HG03139 (cell line): ENCODE measurements at regions not wholly inside any gene's neighbourhood (a gene's known extent, or its start where the extent isn't known, plus 50 kb on each side); places are given as distances from the start of the nearest gene placed in this dataset.

ENCODE experiments used
- ATAC-seq: cut with Tn5 transposase; IDR thresholded peaks from one replicate; pipeline ENCODE4 v1.9.1; 2021; ENCODE audit not compliant: unreplicated experiment

DNA sequence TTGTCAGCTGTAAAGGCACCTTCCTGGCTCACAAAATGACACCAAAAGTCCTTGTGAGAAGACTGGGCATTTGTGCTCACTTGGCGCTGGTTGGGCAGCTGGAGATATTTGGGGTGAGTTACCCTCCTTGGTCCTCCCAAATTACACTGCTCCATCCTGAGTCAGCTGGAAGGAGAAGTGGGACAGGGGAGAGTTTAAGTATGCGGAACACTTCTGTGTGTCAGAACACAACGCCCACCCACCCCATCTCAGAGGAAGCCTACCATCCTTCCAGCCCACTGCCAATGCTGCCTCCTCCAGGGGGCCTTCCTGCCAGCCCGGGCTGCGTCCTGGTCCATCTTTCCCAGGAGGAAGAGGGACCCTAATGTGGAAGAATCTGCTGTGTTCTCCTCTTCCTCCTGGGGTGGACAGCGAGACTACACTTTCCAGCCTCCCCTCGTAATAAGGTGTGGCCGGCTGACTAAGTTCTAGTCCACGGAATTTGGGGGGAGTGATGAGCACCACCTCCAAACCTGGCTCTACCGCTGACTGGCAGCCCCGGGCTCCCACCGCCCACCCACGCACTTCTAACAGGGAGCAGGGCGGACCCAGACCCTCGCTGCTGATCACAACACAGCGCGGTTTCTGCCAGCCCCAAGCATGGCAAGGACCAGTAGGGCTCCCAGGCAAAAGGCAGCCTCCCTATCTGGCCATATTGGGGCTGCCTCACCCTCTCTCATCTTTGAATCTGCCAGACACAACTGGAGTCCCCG is 265.0 kb downstream of the XXYLT1 start:
- no peak for ATAC-seq

GRCh38 chr3:195007151-195007550 is 263.8 kb downstream of the XXYLT1 start:
- ATAC-seq: no peak

- ATAC-seq: no peak
Measured at GRCh38 chr3:195007766-195008165, 263.2 kb downstream of the XXYLT1 start.

DNA sequence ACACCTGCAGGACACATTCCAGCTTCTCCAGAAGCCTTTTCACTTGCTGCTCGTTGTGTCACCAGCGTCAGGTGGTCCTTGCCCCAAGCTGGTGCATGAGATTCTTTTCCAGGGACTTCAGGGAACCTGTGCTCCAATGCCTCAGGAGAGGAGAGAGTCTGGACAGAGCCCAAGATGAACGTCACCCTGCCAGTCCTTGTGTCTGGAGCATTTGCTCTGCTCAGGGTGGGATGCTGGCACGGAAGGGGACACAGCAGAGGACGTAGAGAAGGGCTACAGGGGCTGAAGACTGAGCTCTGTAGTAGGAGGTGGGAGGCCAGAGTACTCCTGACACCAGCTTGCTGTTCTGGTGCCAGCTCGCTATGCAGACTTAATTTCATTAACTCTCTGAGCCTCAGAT is 262.1 kb downstream of the XXYLT1 start:
- ATAC-seq: no peak

DNA sequence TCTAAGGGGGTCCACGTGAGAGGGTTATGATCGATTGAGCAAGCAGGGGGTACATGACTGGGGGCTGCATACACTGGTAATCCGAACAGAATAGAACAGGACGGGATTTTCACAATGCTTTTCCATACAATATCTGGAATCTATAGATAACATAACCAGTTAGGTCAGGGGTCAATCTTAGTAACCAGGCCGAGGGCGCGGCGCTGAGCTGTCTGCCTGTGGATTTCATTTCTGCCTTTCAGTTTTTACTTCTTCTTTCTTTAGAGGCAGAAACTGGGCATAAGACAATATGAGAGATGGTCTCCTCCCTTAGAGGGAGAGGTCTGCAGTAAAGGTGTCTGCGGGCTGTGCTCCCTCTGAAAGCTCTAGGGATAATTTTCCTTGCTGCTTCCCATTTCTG is 261.3 kb downstream of the XXYLT1 start:
- no peak for ATAC-seq

DNA sequence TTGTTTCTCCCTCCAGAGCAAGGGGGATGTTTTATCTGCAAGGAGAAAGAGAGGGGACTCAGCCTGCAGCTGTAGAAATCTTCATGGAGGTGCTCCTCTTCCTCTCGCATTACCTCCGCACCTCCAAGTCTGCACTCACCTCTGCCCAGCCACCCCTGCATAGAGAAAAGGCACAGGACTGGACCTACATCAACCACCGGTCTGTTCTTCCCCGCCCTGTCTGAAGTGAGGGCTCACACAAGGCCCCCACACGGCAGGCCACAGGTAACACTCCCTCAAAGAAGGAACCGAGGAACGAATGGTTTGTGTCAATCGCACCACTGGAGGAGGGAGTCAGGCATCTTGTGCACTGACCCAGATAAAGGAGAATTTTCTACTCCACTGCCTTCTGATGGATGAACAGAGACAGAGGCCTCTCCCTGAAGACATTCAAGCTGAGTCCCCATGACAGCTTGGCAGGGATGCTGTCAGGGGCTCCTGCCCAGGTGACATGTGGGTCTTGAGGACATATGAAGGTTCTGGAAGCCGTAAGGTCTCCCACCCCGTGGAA is 260.3 kb downstream of the XXYLT1 start:
- ATAC-seq: no peak

DNA sequence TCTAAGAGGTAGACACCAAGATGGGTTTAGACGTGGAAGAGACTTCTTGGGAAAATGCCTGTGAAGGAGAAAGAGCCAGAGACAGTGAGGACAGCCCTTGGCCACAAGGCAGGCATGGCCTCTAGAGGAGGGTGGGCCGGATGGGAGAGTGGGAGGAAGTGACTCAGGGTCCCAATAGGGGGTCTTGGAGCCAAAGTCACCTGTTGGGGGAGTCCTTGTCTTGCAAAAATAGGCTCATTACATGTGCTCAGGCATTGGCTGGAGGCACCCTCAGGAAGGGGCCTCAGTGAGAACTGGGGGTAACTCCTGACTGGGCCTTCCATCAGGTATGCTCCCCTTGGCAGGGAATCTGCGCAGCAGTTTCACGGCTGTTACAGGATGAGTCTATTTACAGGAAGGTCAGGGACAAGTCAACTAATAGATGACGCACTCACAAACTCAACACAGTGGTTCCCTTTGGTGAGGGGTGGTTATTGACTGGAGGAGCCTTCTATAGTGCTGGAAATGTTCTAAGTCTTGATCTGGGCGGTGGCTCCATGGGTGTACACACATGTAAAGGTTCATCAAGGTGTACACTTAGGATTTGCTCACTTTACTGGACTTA is 259.6 kb downstream of the XXYLT1 start:
- ATAC-seq: no peak

DNA sequence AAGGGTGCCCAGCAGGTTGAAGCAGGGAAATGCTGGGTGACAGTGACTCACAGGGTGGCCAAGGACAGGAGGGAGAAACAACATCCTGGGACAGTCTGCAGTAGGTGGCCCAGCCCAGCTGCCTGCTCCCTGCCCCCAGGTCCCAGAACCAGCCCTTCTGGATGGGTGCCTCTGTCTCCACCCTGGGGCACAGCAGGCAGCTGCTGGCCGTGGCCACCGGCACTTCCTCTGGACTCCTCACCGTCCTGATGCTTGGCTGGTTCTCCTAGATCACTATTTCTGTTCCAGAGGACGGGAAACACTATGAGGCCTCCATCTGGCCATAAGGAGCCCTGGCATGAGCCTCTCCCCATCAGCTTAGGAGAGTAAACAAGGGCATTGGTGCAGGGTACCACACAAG is 258.9 kb downstream of the XXYLT1 start:
- no peak for ATAC-seq

DNA sequence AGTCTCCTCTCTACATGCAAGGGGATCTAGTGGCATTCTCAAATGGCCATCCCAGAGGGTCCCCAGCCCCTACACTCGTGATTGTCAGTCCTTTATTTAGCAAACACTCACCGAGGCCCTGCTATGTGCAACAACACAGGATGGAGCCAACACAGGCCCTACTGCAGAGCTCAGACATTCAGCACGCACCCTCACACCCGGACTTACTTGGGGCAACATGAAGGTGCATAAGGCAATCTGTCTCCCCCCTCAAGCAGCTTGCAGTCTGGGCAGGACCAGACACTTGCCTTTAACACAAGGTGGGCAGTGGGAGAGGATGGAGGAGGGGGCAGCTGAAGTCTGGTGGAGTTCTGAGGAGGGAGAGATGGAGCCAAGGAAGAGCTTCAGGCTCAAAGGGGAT is 258.4 kb downstream of the XXYLT1 start:
- ATAC-seq: no peak

GRCh38 chr3:195013411-195014361 is 257.3 kb downstream of the XXYLT1 start:
- ATAC-seq: no peak

DNA sequence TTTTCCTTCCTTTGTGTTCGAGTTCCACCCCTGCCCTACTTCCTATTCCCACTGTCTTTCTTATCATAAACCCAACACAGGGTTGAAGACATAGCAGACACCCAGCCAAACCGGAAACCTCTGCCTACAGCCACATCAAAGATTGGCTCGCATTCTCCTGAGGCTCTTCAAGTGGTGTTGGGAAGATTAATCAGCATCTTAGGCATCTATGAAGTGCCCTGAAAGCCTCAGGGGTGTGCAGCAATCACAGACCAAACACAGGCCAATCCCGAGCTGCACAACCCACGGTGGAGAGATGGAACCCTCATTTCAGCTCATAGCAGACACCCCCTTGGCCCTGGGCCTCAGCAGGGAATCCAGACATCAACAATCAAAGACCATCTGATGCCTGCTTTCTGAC is 255.9 kb downstream of the XXYLT1 start:
- ATAC-seq: no peak

DNA sequence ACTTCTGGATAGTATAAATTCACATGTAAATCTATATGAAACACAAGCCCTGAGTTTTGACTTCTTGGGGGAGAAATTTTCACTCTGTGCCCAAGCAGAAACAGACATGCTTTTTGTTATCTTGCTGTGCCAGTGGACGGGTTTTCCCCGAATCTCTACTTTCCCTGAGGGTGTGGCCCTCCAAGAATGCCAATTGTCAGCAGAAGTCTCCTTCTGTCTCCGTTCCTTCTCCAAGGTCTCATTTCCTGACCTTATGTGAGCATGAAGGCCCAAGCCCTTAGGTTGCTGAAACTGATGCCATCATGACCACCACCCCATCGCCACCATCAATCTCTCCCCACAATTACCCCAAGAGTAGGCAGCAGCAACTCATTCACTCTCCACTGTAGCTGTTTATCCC is 253.8 kb downstream of the XXYLT1 start:
- no peak for ATAC-seq
